GM23248 (cell line): ENCODE measurements at regions not wholly inside any gene's neighbourhood (a gene's known extent, or its start where the extent isn't known, plus 50 kb on each side); places are given as distances from the start of the nearest gene placed in this dataset.

ENCODE experiments used
- DNase-seq: peaks from one replicate; pipeline ENCODE4 v3.0.0-alpha.2; 2015
- H2AFZ ChIP-seq: fragments of 200-600 bp; sonication (generic); 2 replicates; pipeline ENCODE4 v1.6.1; 2016; ENCODE audit warnings: antibody characterized with exemption
- H3F3A ChIP-seq: fragments of 200-600 bp; sonication (generic); 2 replicates; pipeline ENCODE4 v1.6.1; 2016; ENCODE audit warnings: mild to moderate bottlenecking, antibody characterized with exemption, mixed run types; ENCODE audit not compliant: insufficient read depth
- H3K27ac ChIP-seq: fragments of 200-600 bp; sonication (generic); 2 replicates; pipeline ENCODE4 v1.5.1; 2016; ENCODE audit warnings: mild to moderate bottlenecking
- H3K27me3 ChIP-seq: fragments of 200-600 bp; sonication (generic); replicated peaks from 2 replicates; pipeline ENCODE4 v1.6.1; 2016; ENCODE audit warnings: mild to moderate bottlenecking; ENCODE audit not compliant: insufficient read depth
- H3K36me3 ChIP-seq: fragments of 200-600 bp; sonication (generic); 2 replicates; pipeline ENCODE4 v1.6.1; 2016; ENCODE audit warnings: low read depth, mild to moderate bottlenecking
- H3K4me1 ChIP-seq: fragments of 200-600 bp; sonication (generic); 2 replicates; pipeline ENCODE4 v1.6.1; 2016; ENCODE audit warnings: mild to moderate bottlenecking; ENCODE audit not compliant: insufficient read depth
- H3K4me2 ChIP-seq: fragments of 200-600 bp; sonication (generic); one replicate; pipeline ENCODE4 v1.6.1; 2016; ENCODE audit warnings: mild to moderate bottlenecking; ENCODE audit not compliant: unreplicated experiment
- H3K4me3 ChIP-seq: fragments of 200-600 bp; sonication (generic); 2 replicates; pipeline ENCODE4 v1.5.1; 2016; ENCODE audit warnings: mild to moderate bottlenecking
- H3K79me2 ChIP-seq: fragments of 200-600 bp; sonication (generic); 2 replicates; pipeline ENCODE4 v1.6.1; 2016; ENCODE audit warnings: mild to moderate bottlenecking; ENCODE audit not compliant: insufficient read depth
- H3K9ac ChIP-seq: fragments of 200-600 bp; sonication (generic); 2 replicates; pipeline ENCODE4 v1.6.1; 2016; ENCODE audit warnings: mild to moderate bottlenecking
- H3K9me2 ChIP-seq: fragments of 200-600 bp; sonication (generic); 2 replicates; pipeline ENCODE4 v1.6.1; 2016; ENCODE audit warnings: mixed run types, mild to moderate bottlenecking, moderate library complexity; ENCODE audit not compliant: insufficient read depth
- H3K9me3 ChIP-seq: fragments of 200-600 bp; sonication (generic); one replicate; pipeline ENCODE4 v1.6.1; 2017; ENCODE audit warnings: low read depth
- H4K20me1 ChIP-seq: fragments of 200-600 bp; sonication (generic); 2 replicates; pipeline ENCODE4 v1.6.0; 2016; ENCODE audit not compliant: insufficient read depth
- EZH2 ChIP-seq: fragments of 200-600 bp; sonication (generic); IDR thresholded peaks from 2 replicates; pipeline ENCODE4 v1.6.1; 2018; ENCODE audit warnings: antibody characterized with exemption, mild to moderate bottlenecking; ENCODE audit not compliant: insufficient read depth, poor library complexity, severe bottlenecking
- EZH2phosphoT487 ChIP-seq: fragments of 200-600 bp; sonication (generic); IDR thresholded peaks from 2 replicates; pipeline ENCODE4 v1.6.1; 2018; ENCODE audit warnings: antibody characterized with exemption, moderate library complexity, mild to moderate bottlenecking, low read depth; ENCODE audit not compliant: insufficient read depth
- WGBS, 2 experiments: methylation state at CpG; one replicate each; pipeline ENCODE4 v1.1.6; 2015 to 2017; ENCODE audit warnings: low lambda C conversion rate in 2 of 2, low coverage in 1 of 2; ENCODE audit errors: missing lambda C conversion rate in 2 of 2; 5-methylcytosine and 5-hydroxymethylcytosine counted together
- in situ Hi-C: fragments of 300-500 bp; cut with MboI; formaldehyde crosslinking; loops from 2 replicates; pipeline ENCODE4 v1.15.0; 2020

DNA sequence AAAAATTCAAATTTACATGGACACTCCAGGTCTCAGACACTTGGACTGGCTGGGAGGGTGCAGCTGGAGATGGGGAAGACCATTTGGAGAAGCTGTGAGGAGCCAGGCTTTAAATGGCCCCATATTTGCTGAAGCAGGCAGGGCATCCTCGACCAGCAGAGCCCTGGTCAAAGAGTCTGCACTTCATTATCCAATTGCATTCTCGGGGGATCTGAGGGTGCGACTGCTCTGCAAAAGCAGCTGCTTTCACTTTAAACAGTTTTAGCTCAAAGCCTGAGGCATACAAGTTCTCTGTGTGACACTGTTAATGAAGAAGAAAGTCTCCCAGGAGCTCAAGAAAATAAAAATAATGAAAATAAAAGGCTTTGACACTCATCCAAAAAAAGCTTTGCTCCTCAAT is 98.0 kb upstream of the SLC25A36 start:
- DNase-seq = no peak
- Histone ChIP-seq H3K9me3 (no peaks in the 10 kb centered on the region), H3K4me1 (no peaks in the 10 kb centered on the region), H2AFZ (no peak overlapping the region), H3K9ac (no peak overlapping the region), H3F3A (no peaks in the 10 kb centered on the region), H3K79me2 (no peaks in the 10 kb centered on the region), H3K4me2 (no peak overlapping the region), H4K20me1 (no peaks in the 10 kb centered on the region), H3K27ac (no peak overlapping the region), H3K4me3 (no peak overlapping the region), H3K9me2 (no peaks in the 10 kb centered on the region), H3K36me3 (no peaks in the 10 kb centered on the region), H3K27me3 (no peaks in the 10 kb centered on the region; the same call in 1 of the 2 replicates)
- WGBS, 2 experiments = 0 to 1% methylated on average over 3 of the region's 3 CpGs
- in situ Hi-C loops = no loop called here
- TF ChIP-seq EZH2phosphoT487 (no peak), EZH2 (no peak)

DNA sequence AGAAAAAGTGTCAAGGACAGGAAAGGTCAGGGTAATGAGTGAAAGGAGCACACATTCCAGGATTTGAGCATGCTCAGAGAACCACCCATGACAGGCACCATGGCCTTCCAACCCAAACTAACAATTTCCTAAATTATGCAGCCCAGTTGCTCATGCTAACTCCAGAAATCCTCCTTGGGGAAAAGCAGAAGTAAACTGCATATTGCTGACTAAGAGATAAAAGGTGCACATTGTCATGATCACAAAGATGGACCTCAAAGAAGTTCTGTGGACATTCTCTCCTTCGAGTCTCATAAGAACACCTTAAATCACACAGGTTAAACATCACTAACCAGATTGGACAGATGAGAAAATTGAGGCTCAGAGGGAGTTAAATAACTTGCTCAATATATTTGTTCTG is 97.6 kb upstream of the SLC25A36 start:
- Histone ChIP-seq H3K9me3 (no peaks in the 10 kb centered on the region), H3K27ac (no peak overlapping the region), H3K27me3 (no peaks in the 10 kb centered on the region; the same call in 1 of the 2 replicates), H3F3A (no peaks in the 10 kb centered on the region), H3K9ac (no peak overlapping the region), H3K4me3 (no peak overlapping the region), H3K4me2 (no peak overlapping the region), H3K79me2 (no peaks in the 10 kb centered on the region), H2AFZ (no peak overlapping the region), H3K9me2 (no peaks in the 10 kb centered on the region), H3K36me3 (no peaks in the 10 kb centered on the region), H4K20me1 (no peaks in the 10 kb centered on the region), H3K4me1 (no peaks in the 10 kb centered on the region)
- in situ Hi-C loops = no loop called here
- TF ChIP-seq EZH2 (no peak), EZH2phosphoT487 (no peak)
- no peak for DNase-seq
- WGBS, 2 experiments = 14 to 21% methylated on average over 1 of the region's 1 CpG

DNA sequence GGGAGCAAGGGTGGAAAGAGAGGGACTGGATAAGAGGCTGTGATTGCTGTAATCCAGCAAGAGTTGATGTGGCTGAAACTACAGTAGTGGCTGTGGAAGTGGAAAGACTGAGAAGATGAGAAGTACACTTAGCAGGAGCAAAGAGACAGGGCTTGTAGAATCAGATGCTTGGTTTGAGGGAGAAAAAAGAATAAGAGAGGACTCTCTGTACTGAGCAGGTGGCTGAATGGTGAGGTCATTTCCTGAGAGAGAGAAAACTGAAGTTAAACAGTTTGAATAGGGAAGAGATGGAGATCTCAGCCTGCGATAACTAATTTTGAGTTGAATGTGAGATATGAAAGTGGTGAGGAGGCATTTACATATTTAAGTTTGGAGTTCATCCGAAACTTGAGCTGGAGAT is 95.8 kb upstream of the SLC25A36 start:
- Histone ChIP-seq H3K4me1 (no peaks in the 10 kb centered on the region), H3K27ac (no peak overlapping the region), H4K20me1 (no peaks in the 10 kb centered on the region), H3K9me3 (no peaks in the 10 kb centered on the region), H2AFZ (no peak overlapping the region), H3K9me2 (no peaks in the 10 kb centered on the region), H3K27me3 (no peaks in the 10 kb centered on the region; the same call in 1 of the 2 replicates), H3K9ac (no peak overlapping the region), H3K4me3 (no peak overlapping the region), H3F3A (no peaks in the 10 kb centered on the region), H3K4me2 (no peak overlapping the region), H3K36me3 (no peaks in the 10 kb centered on the region), H3K79me2 (no peaks in the 10 kb centered on the region)
- in situ Hi-C loops = no loop called here
- no peak for TF ChIP-seq EZH2
- TF ChIP-seq EZH2phosphoT487 = no peak
- DNase-seq = no peak
- 48 to 51% methylated on average over 2 of the region's 2 CpGs for WGBS, 2 experiments

DNA sequence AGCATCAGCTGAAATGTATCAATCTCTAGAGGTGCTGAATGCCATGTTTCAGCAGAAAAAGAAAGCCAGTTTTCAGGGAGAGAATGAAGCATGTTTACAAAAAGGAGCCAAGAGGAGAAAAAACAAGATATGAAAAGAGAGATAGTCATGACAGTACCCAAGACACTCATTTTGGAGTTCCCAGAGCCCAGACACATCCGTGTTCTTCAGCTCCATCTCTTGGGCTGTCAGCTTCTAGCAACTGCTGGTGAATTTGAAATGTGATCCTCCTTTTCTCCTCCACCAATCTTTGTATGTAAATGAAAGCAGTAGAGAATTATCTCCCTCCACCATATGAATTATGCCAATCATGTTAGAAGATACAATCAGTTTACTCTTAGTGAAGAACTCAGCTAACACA is 93.0 kb upstream of the SLC25A36 start:
- no peak for DNase-seq
- 0 to 13% methylated on average over 1 of the region's 1 CpG for WGBS, 2 experiments
- H4K20me1 ChIP-seq = no peaks in the 10 kb centered on the region
- TF ChIP-seq EZH2phosphoT487 (no peak), EZH2 (no peak)
- no peak overlapping the region for H3K4me2 ChIP-seq
- H3K4me1 ChIP-seq = no peaks in the 10 kb centered on the region
- no peak overlapping the region for H3K27ac ChIP-seq
- no peak overlapping the region for H3K4me3 ChIP-seq
- no peaks in the 10 kb centered on the region for H3K9me2 ChIP-seq
- no peaks in the 10 kb centered on the region for H3K79me2 ChIP-seq
- in situ Hi-C loops = no loop called here
- no peaks in the 10 kb centered on the region; the same call in 1 of the 2 replicates for H3K27me3 ChIP-seq
- H3F3A ChIP-seq = no peaks in the 10 kb centered on the region
- H3K9ac ChIP-seq = no peak overlapping the region
- no peaks in the 10 kb centered on the region for H3K36me3 ChIP-seq
- H3K9me3 ChIP-seq = no peaks in the 10 kb centered on the region
- no peak overlapping the region for H2AFZ ChIP-seq
